ENCODE measurements at regions not wholly inside any gene's neighbourhood (a gene's known extent, or its start where the extent isn't known, plus 50 kb on each side); places are given as distances from the start of the nearest gene placed in this dataset.

GRCh38 chr20:1833216-1833615 is 62.0 kb upstream of the SIRPA start:
- Histone ChIP-seq H3K27ac (ENCODE audit: low read length) (no peak overlapping the region), H3K27me3 (ENCODE audit: low read depth, low read length) (no peaks in the 10 kb centered on the region)

GRCh38 chr20:1832634-1833033 is 62.6 kb upstream of the SIRPA start:
- H3K27me3 ChIP-seq (ENCODE audit: low read depth, low read length): no peaks in the 10 kb centered on the region
- H3K4me3 ChIP-seq (ENCODE audit: low read depth in 1 of 2, low read length in 2 of 2): no peak overlapping the region
- H3K9me3 ChIP-seq (ENCODE audit: control insufficient read depth in 1 of 2, low read length in 2 of 2): no peaks in the 10 kb centered on the region
- H3K36me3 ChIP-seq (ENCODE audit: control insufficient read depth in 1 of 2, insufficient read depth in 2 of 2, low read length in 2 of 2): no peaks in the 10 kb centered on the region
- no peak overlapping the region for H3K27ac ChIP-seq (ENCODE audit: low read length)
- H3K4me1 ChIP-seq (ENCODE audit: control insufficient read depth in 1 of 2, insufficient read depth in 2 of 2, low read length in 2 of 2): peaks cover 0 to 14% of the 10 kb centered on the region in 2 donors

More at GRCh38 chr20:1833216-1833615, 62.0 kb upstream of the SIRPA start:
- Histone ChIP-seq H3K9me3 (ENCODE audit: control insufficient read depth in 1 of 2, low read length in 2 of 2) (no peaks in the 10 kb centered on the region), H3K4me3 (ENCODE audit: low read depth in 1 of 2, low read length in 2 of 2) (no peak overlapping the region), H3K4me1 (ENCODE audit: control insufficient read depth in 1 of 2, insufficient read depth in 2 of 2, low read length in 2 of 2) (peaks cover 0 to 14% of the 10 kb centered on the region in 2 donors), H3K36me3 (ENCODE audit: control insufficient read depth in 1 of 2, insufficient read depth in 2 of 2, low read length in 2 of 2) (no peaks in the 10 kb centered on the region)

GRCh38 chr20:1831606-1832005 is 63.6 kb upstream of the SIRPA start:
- no peaks in the 10 kb centered on the region for H3K27me3 ChIP-seq (ENCODE audit: low read depth, low read length)
- H3K36me3 ChIP-seq (ENCODE audit: control insufficient read depth in 1 of 2, insufficient read depth in 2 of 2, low read length in 2 of 2): no peaks in the 10 kb centered on the region
- no peak overlapping the region for H3K27ac ChIP-seq (ENCODE audit: low read length)
- peaks cover 0 to 14% of the 10 kb centered on the region in 2 donors for H3K4me1 ChIP-seq (ENCODE audit: control insufficient read depth in 1 of 2, insufficient read depth in 2 of 2, low read length in 2 of 2)
- H3K4me3 ChIP-seq (ENCODE audit: low read depth in 1 of 2, low read length in 2 of 2): no peak overlapping the region
- H3K9me3 ChIP-seq (ENCODE audit: control insufficient read depth in 1 of 2, low read length in 2 of 2): no peaks in the 10 kb centered on the region

- Histone ChIP-seq H3K36me3 (ENCODE audit: control insufficient read depth in 1 of 2, insufficient read depth in 2 of 2, low read length in 2 of 2) (no peaks in the 10 kb centered on the region), H3K4me3 (ENCODE audit: low read depth in 1 of 2, low read length in 2 of 2) (no peak overlapping the region), H3K9me3 (ENCODE audit: control insufficient read depth in 1 of 2, low read length in 2 of 2) (no peaks in the 10 kb centered on the region), H3K4me1 (ENCODE audit: control insufficient read depth in 1 of 2, insufficient read depth in 2 of 2, low read length in 2 of 2) (peaks cover 0 to 14% of the 10 kb centered on the region in 2 donors), H3K27me3 (ENCODE audit: low read depth, low read length) (no peaks in the 10 kb centered on the region), H3K27ac (ENCODE audit: low read length) (no peak overlapping the region)
Observed at GRCh38 chr20:1831096-1831495, 64.1 kb upstream of the SIRPA start.

- Histone ChIP-seq H3K4me1 (ENCODE audit: control insufficient read depth in 1 of 2, insufficient read depth in 2 of 2, low read length in 2 of 2) (peaks cover 0 to 14% of the 10 kb centered on the region in 2 donors), H3K27ac (ENCODE audit: low read length) (no peak overlapping the region), H3K9me3 (ENCODE audit: control insufficient read depth in 1 of 2, low read length in 2 of 2) (no peaks in the 10 kb centered on the region), H3K36me3 (ENCODE audit: control insufficient read depth in 1 of 2, insufficient read depth in 2 of 2, low read length in 2 of 2) (no peaks in the 10 kb centered on the region), H3K4me3 (ENCODE audit: low read depth in 1 of 2, low read length in 2 of 2) (no peak overlapping the region), H3K27me3 (ENCODE audit: low read depth, low read length) (no peaks in the 10 kb centered on the region)
Observed at GRCh38 chr20:1830240-1830639, 65.0 kb upstream of the SIRPA start.

GRCh38 chr20:1829531-1829930 is 65.7 kb upstream of the SIRPA start:
- peaks cover 0 to 14% of the 10 kb centered on the region in 2 donors for H3K4me1 ChIP-seq (ENCODE audit: control insufficient read depth in 1 of 2, insufficient read depth in 2 of 2, low read length in 2 of 2)
- no peaks in the 10 kb centered on the region for H3K9me3 ChIP-seq (ENCODE audit: control insufficient read depth in 1 of 2, low read length in 2 of 2)
- H3K27me3 ChIP-seq (ENCODE audit: low read depth, low read length): no peaks in the 10 kb centered on the region
- H3K27ac ChIP-seq (ENCODE audit: low read length): no peak overlapping the region
- H3K36me3 ChIP-seq (ENCODE audit: control insufficient read depth in 1 of 2, insufficient read depth in 2 of 2, low read length in 2 of 2): no peaks in the 10 kb centered on the region
- H3K4me3 ChIP-seq (ENCODE audit: low read depth in 1 of 2, low read length in 2 of 2): no peak overlapping the region

- no peaks in the 10 kb centered on the region for H3K27me3 ChIP-seq (ENCODE audit: low read depth, low read length)
- no peaks in the 10 kb centered on the region for H3K36me3 ChIP-seq (ENCODE audit: control insufficient read depth in 1 of 2, insufficient read depth in 2 of 2, low read length in 2 of 2)
- peaks cover 0 to 14% of the 10 kb centered on the region in 2 donors for H3K4me1 ChIP-seq (ENCODE audit: control insufficient read depth in 1 of 2, insufficient read depth in 2 of 2, low read length in 2 of 2)
- H3K4me3 ChIP-seq (ENCODE audit: low read depth in 1 of 2, low read length in 2 of 2): no peak overlapping the region
- no peak overlapping the region for H3K27ac ChIP-seq (ENCODE audit: low read length)
- no peaks in the 10 kb centered on the region for H3K9me3 ChIP-seq (ENCODE audit: control insufficient read depth in 1 of 2, low read length in 2 of 2)
Observed at GRCh38 chr20:1828786-1829131, 66.4 kb upstream of the SIRPA start.

GRCh38 chr20:1827974-1828785 is 67.0 kb upstream of the SIRPA start:
- no peak overlapping the region for H3K27ac ChIP-seq (ENCODE audit: low read length)
- no peaks in the 10 kb centered on the region for H3K36me3 ChIP-seq (ENCODE audit: control insufficient read depth in 1 of 2, insufficient read depth in 2 of 2, low read length in 2 of 2)
- H3K27me3 ChIP-seq (ENCODE audit: low read depth, low read length): no peaks in the 10 kb centered on the region
- H3K4me1 ChIP-seq (ENCODE audit: control insufficient read depth in 1 of 2, insufficient read depth in 2 of 2, low read length in 2 of 2): peaks cover 0 to 14% of the 10 kb centered on the region in 2 donors
- no peak overlapping the region for H3K4me3 ChIP-seq (ENCODE audit: low read depth in 1 of 2, low read length in 2 of 2)
- peaks cover 0 to 3% of the 10 kb centered on the region in 2 donors for H3K9me3 ChIP-seq (ENCODE audit: control insufficient read depth in 1 of 2, low read length in 2 of 2)

- no peaks in the 10 kb centered on the region for H3K27me3 ChIP-seq (ENCODE audit: low read depth, low read length)
- peaks cover 0 to 14% of the 10 kb centered on the region in 2 donors for H3K4me1 ChIP-seq (ENCODE audit: control insufficient read depth in 1 of 2, insufficient read depth in 2 of 2, low read length in 2 of 2)
- H3K36me3 ChIP-seq (ENCODE audit: control insufficient read depth in 1 of 2, insufficient read depth in 2 of 2, low read length in 2 of 2): no peaks in the 10 kb centered on the region
- H3K27ac ChIP-seq (ENCODE audit: low read length): no peak overlapping the region
- H3K4me3 ChIP-seq (ENCODE audit: low read depth in 1 of 2, low read length in 2 of 2): no peak overlapping the region
- peaks cover 0 to 7% of the 10 kb centered on the region in 2 donors for H3K9me3 ChIP-seq (ENCODE audit: control insufficient read depth in 1 of 2, low read length in 2 of 2)
Observed at GRCh38 chr20:1827510-1827973, 67.7 kb upstream of the SIRPA start.

- Histone ChIP-seq H3K27me3 (ENCODE audit: low read depth, low read length) (no peaks in the 10 kb centered on the region), H3K9me3 (ENCODE audit: control insufficient read depth in 1 of 2, low read length in 2 of 2) (peaks cover 4 to 12% of the 10 kb centered on the region in 2 donors), H3K27ac (ENCODE audit: low read length) (no peak overlapping the region), H3K4me1 (ENCODE audit: control insufficient read depth in 1 of 2, insufficient read depth in 2 of 2, low read length in 2 of 2) (peaks cover 0 to 14% of the 10 kb centered on the region in 2 donors), H3K4me3 (ENCODE audit: low read depth in 1 of 2, low read length in 2 of 2) (no peak overlapping the region), H3K36me3 (ENCODE audit: control insufficient read depth in 1 of 2, insufficient read depth in 2 of 2, low read length in 2 of 2) (no peaks in the 10 kb centered on the region)
Observed at GRCh38 chr20:1825938-1826445, 69.2 kb upstream of the SIRPA start.

- Histone ChIP-seq H3K27me3 (ENCODE audit: low read depth, low read length) (no peaks in the 10 kb centered on the region), H3K4me3 (ENCODE audit: low read depth in 1 of 2, low read length in 2 of 2) (no peak overlapping the region), H3K36me3 (ENCODE audit: control insufficient read depth in 1 of 2, insufficient read depth in 2 of 2, low read length in 2 of 2) (no peaks in the 10 kb centered on the region), H3K9me3 (ENCODE audit: control insufficient read depth in 1 of 2, low read length in 2 of 2) (peaks cover 4 to 12% of the 10 kb centered on the region in 2 donors), H3K4me1 (ENCODE audit: control insufficient read depth in 1 of 2, insufficient read depth in 2 of 2, low read length in 2 of 2) (peaks cover 0 to 12% of the 10 kb centered on the region in 2 donors), H3K27ac (ENCODE audit: low read length) (no peak overlapping the region)
Observed at GRCh38 chr20:1825507-1825906, 69.7 kb upstream of the SIRPA start.
